ENCODE measurements at regions not wholly inside any gene's neighbourhood (a gene's known extent, or its start where the extent isn't known, plus 50 kb on each side); places are given as distances from the start of the nearest gene placed in this dataset.

DNA sequence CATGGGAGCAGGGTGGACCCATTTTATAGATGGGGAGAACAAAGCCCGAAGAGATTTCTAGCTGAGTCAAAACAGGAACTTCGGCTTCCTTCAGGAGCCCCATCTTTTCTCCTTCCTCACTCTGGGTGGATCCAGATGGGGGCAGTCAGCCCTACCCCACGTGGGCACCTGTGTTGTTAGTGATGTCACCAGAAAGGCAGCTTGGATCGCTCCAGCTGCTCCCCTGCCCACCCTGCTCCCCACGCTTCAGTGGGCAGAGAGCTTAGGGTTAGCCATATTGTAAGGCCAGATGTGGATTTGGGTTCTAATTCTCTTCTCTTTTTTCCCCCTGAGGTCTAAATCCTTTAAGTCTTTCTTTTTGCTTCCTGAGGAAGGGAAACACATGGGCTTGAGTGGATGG, 132.3 kb upstream of the PJA1 start:
- TF ChIP-seq, protein P1, sequence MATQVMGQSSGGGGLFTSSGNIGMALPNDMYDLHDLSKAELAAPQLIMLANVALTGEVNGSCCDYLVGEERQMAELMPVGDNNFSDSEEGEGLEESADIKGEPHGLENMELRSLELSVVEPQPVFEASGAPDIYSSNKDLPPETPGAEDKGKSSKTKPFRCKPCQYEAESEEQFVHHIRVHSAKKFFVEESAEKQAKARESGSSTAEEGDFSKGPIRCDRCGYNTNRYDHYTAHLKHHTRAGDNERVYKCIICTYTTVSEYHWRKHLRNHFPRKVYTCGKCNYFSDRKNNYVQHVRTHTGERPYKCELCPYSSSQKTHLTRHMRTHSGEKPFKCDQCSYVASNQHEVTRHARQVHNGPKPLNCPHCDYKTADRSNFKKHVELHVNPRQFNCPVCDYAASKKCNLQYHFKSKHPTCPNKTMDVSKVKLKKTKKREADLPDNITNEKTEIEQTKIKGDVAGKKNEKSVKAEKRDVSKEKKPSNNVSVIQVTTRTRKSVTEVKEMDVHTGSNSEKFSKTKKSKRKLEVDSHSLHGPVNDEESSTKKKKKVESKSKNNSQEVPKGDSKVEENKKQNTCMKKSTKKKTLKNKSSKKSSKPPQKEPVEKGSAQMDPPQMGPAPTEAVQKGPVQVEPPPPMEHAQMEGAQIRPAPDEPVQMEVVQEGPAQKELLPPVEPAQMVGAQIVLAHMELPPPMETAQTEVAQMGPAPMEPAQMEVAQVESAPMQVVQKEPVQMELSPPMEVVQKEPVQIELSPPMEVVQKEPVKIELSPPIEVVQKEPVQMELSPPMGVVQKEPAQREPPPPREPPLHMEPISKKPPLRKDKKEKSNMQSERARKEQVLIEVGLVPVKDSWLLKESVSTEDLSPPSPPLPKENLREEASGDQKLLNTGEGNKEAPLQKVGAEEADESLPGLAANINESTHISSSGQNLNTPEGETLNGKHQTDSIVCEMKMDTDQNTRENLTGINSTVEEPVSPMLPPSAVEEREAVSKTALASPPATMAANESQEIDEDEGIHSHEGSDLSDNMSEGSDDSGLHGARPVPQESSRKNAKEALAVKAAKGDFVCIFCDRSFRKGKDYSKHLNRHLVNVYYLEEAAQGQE (IDR thresholded peaks at IDR 0.05; ENCODE audit: insufficient read depth in 1 of 2, low read depth in 2 of 2, low read length in 1 of 2), result no peak
- TF ChIP-seq SIN3A (IDR thresholded peaks at IDR 0.05; ENCODE audit: borderline replicate concordance, insufficient read depth, low read depth, low read length) (no peak), TCF7L2 (IDR thresholded peaks at IDR 0.05; ENCODE audit: low read depth, low read length) (no peak), POLR2AphosphoS5 (IDR thresholded peaks at IDR 0.05; ENCODE audit: low read depth, low read length) (no peak)
- TF ChIP-seq, protein P2, sequence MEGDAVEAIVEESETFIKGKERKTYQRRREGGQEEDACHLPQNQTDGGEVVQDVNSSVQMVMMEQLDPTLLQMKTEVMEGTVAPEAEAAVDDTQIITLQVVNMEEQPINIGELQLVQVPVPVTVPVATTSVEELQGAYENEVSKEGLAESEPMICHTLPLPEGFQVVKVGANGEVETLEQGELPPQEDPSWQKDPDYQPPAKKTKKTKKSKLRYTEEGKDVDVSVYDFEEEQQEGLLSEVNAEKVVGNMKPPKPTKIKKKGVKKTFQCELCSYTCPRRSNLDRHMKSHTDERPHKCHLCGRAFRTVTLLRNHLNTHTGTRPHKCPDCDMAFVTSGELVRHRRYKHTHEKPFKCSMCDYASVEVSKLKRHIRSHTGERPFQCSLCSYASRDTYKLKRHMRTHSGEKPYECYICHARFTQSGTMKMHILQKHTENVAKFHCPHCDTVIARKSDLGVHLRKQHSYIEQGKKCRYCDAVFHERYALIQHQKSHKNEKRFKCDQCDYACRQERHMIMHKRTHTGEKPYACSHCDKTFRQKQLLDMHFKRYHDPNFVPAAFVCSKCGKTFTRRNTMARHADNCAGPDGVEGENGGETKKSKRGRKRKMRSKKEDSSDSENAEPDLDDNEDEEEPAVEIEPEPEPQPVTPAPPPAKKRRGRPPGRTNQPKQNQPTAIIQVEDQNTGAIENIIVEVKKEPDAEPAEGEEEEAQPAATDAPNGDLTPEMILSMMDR (IDR thresholded peaks at IDR 0.05), result no peak
- CTCF ChIA-PET, result no interaction called here
- intact Hi-C loops (cut with micrococcal nuclease; ENCODE audit: unreplicated experiment), result no loop called here
- Histone ChIP-seq H3K9me3 (ENCODE audit: control insufficient read depth, insufficient read depth, low read depth, low read length) (no peaks in the 10 kb centered on the region), H3K27me3 (ENCODE audit: control insufficient read depth, insufficient read depth, low read length) (no peaks in the 10 kb centered on the region), H3K4me3 (ENCODE audit: low read depth in 2 of 2, low read length in 2 of 2) (no peak overlapping the region), H3K36me3 (ENCODE audit: control insufficient read depth, insufficient read depth, low read length) (no peaks in the 10 kb centered on the region), H3K27ac (ENCODE audit: low read length) (no peak overlapping the region), H3K4me1 (ENCODE audit: control insufficient read depth, insufficient read depth, low read length) (no peaks in the 10 kb centered on the region)
- DNase-seq (ENCODE audit: low read depth, low spot score) (no peak), ATAC-seq (no peak)
- POLR2A ChIA-PET, result no interaction called here
- in situ Hi-C loops (cut with HindIII; ENCODE audit: low pct_unique_long_range_greater_than_20kb, low sequenced_read_pairs), result no loop called here
- no TSS peak for BruUV-seq (replicated peaks)

DNA sequence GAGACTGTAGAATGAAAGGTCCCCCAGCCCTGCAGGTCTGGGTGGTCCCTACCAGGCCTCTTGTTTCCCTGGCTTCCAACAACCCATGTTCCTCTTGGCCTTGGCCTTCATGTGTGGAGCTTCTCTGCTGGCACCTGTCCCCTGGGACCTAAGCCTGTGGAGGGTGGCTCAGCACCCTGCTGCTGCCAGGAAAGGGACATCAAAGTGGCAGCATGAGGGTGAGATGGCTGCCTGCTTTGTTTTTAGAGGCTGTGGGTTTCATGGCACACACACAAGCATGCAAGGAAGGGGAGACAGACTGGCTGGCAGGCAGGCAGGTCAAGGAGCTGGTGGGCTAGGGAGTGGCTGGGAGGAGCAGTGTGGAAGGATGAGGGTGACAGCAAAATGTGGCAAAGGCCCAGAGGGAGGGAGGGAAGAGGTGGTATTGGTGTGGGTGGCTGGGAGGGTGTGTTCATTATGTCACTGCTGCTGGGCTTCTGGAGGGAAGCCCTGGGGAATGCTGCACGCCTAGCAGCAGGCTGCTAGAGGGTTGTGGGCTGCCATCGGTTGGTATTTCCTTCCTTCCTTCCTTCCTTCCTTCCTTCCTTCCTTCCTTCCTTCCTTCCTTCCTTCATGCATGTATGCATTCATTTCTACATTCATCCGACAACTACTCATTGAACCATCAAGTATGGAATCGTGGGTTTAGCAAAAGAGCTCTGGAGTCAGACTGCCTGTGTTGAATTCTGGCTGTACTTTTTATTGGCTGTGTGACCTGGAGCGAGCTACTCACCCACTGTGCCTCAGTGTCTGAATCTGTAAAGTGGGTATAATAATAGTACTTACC, 128.7 kb upstream of the PJA1 start:
- CTCF ChIA-PET, result no interaction called here

More for the DNA sequence above, 128.7 kb upstream of the PJA1 start:
- intact Hi-C loops (cut with micrococcal nuclease; ENCODE audit: unreplicated experiment), result loop anchor here (5.0 kb wide), 1 partner anchor 93 kb away; no protein-coding TSS in a partner anchor
- H3K9me3 ChIP-seq (ENCODE audit: control insufficient read depth, insufficient read depth, low read depth, low read length), result no peaks in the 10 kb centered on the region
- no peak overlapping the region for H3K4me3 ChIP-seq (ENCODE audit: low read depth in 2 of 2, low read length in 2 of 2)
- no peak for TF ChIP-seq TCF7L2 (IDR thresholded peaks at IDR 0.05; ENCODE audit: low read depth, low read length)
- TF ChIP-seq SIN3A (IDR thresholded peaks at IDR 0.05; ENCODE audit: borderline replicate concordance, insufficient read depth, low read depth, low read length), result no peak
- no peak for TF ChIP-seq POLR2AphosphoS5 (IDR thresholded peaks at IDR 0.05; ENCODE audit: low read depth, low read length)
- TF ChIP-seq, protein P1 (IDR thresholded peaks at IDR 0.05; ENCODE audit: insufficient read depth in 1 of 2, low read depth in 2 of 2, low read length in 1 of 2), result no peak
- TF ChIP-seq, protein P2 (IDR thresholded peaks at IDR 0.05), result no peak
- ATAC-seq, result no peak
- DNase-seq (ENCODE audit: low read depth, low spot score), result no peak
- no TSS peak for BruUV-seq (replicated peaks)
- H3K27me3 ChIP-seq (ENCODE audit: control insufficient read depth, insufficient read depth, low read length), result no peaks in the 10 kb centered on the region
- H3K27ac ChIP-seq (ENCODE audit: low read length), result no peak overlapping the region
- H3K4me1 ChIP-seq (ENCODE audit: control insufficient read depth, insufficient read depth, low read length), result no peaks in the 10 kb centered on the region
- POLR2A ChIA-PET, result no interaction called here
- in situ Hi-C loops (cut with HindIII; ENCODE audit: low pct_unique_long_range_greater_than_20kb, low sequenced_read_pairs), result no loop called here
- no peaks in the 10 kb centered on the region for H3K36me3 ChIP-seq (ENCODE audit: control insufficient read depth, insufficient read depth, low read length)
